HCT116 (cell line): ENCODE measurements at regions not wholly inside any gene's neighbourhood (a gene's known extent, or its start where the extent isn't known, plus 50 kb on each side); places are given as distances from the start of the nearest gene placed in this dataset.

Source experiments
- ATAC-seq: fragments of 200-7000 bp; cut with Tn5 transposase; 2 replicates; pipeline ENCODE4 v1.9.1; 2020; ENCODE audit warnings: mild to moderate bottlenecking, moderate library complexity
- BruUV-seq: library from RNA; stranded (reverse); fragments of 400-500 nt; replicated peaks from 2 replicates; lab custom pipeline; 2021; lab: Mats Ljungman, UMichigan
- CTCF ChIA-PET: fragments of 300-600 bp; sonication (Branson Sonifier 250); formaldehyde crosslinking; loops from one replicate; lab custom pipeline; 2021; ENCODE audit warnings: antibody characterized with exemption; lab: Charles Lee
- POLR2A ChIA-PET: fragments of 300-600, 350-600 bp; sonication (Branson Sonifier 250); formaldehyde crosslinking; loops from one replicate; lab custom pipeline; 2021; ENCODE audit warnings: antibody characterized with exemption; lab: Charles Lee
- RAD21 ChIA-PET, 2 experiments: fragments of 300-600 bp; sonication (Branson Sonifier 250); formaldehyde crosslinking; loops; one replicate each; lab custom pipeline; 2023; ENCODE audit warnings: low total read pairs in 2 of 2; ENCODE audit not compliant: uncharacterized antibody in 2 of 2, unreplicated experiment in 2 of 2, low non-redundant PET in 1 of 2; lab: Charles Lee
- DNase-seq: peaks from one replicate; pipeline ENCODE4 v3.0.0-alpha.2; 2010; ENCODE audit warnings: low read depth, low spot score
- H2AFZ ChIP-seq: fragments of 200-600 bp; shearing (Covaris generic), sonication (generic); 2 replicates; pipeline ENCODE4 v1.6.1; 2017; ENCODE audit warnings: low read depth, mixed run types, mixed read lengths, antibody characterized with exemption, low read length; ENCODE audit not compliant: poor library complexity, severe bottlenecking
- H3K27ac ChIP-seq: 2 replicates; pipeline ENCODE4 v1.5.1; 2012; ENCODE audit warnings: low read depth, low read length
- H3K27me3 ChIP-seq: fragments of 200-600 bp; sonication (generic); 2 replicates; pipeline ENCODE4 v1.6.1; 2016; ENCODE audit warnings: mixed run types, low read length, mixed read lengths; ENCODE audit not compliant: insufficient read depth
- H3K36me3 ChIP-seq, 2 experiments: fragments of 200-500 bp in 1 of 2; fragments of 200-600 bp in 1 of 2; sonication (Bioruptor generic) in 1 of 2; sonication (generic) in 1 of 2; 2 replicates each; pipeline versions ENCODE4 v1.5.1 to v1.6.1; 2014 to 2016; ENCODE audit warnings: low read length in 2 of 2, inconsistent platforms in 1 of 2, mixed read lengths in 1 of 2, mixed run types in 1 of 2; ENCODE audit not compliant: insufficient read depth in 2 of 2, control insufficient read depth in 1 of 2
- H3K4me1 ChIP-seq, 2 experiments: fragments of 200-600 bp in 1 of 2; sonication (generic) in 1 of 2; 2 replicates each; pipeline versions ENCODE4 v1.5.1 to v1.6.1; 2012 to 2017; ENCODE audit warnings: low read length in 2 of 2, inconsistent platforms in 1 of 2, mild to moderate bottlenecking in 1 of 2, mixed read lengths in 1 of 2, mixed run types in 1 of 2, moderate library complexity in 1 of 2; ENCODE audit not compliant: insufficient read depth in 2 of 2, control insufficient read depth in 1 of 2
- H3K4me2 ChIP-seq: fragments of 200-600 bp; sonication (generic); 2 replicates; pipeline ENCODE4 v1.6.1; 2017; ENCODE audit warnings: mixed run types, low read length, mixed read lengths
- H3K4me3 ChIP-seq, 2 experiments: fragments of 200-600 bp in 1 of 2; sonication (generic) in 1 of 2; replicated peaks in 1 of 2; 2 replicates each; pipeline ENCODE4 v1.5.1; 2011 to 2016; ENCODE audit warnings: low read length in 2 of 2, control low read depth in 1 of 2, low read depth in 1 of 2, mild to moderate bottlenecking in 1 of 2, mixed read lengths in 1 of 2, mixed run types in 1 of 2
- H3K79me2 ChIP-seq: fragments of 200-600 bp; sonication (generic); 2 replicates; pipeline ENCODE4 v1.6.1; 2017; ENCODE audit warnings: mild to moderate bottlenecking, mixed run types, low read length, moderate library complexity, mixed read lengths; ENCODE audit not compliant: insufficient read depth
- H3K9ac ChIP-seq: fragments of 200-600 bp; sonication (generic); 2 replicates; pipeline ENCODE4 v1.6.1; 2016; ENCODE audit warnings: low read length, mixed read lengths
- H3K9me2 ChIP-seq: fragments of 200-600 bp; sonication (generic), shearing (Covaris generic); 2 replicates; pipeline ENCODE4 v1.6.1; 2017; ENCODE audit warnings: mixed run types, mild to moderate bottlenecking, moderate library complexity; ENCODE audit not compliant: insufficient read depth
- H3K9me3 ChIP-seq, 2 experiments: fragments of 200-500 bp in 1 of 2; fragments of 200-600 bp in 1 of 2; sonication (Bioruptor generic) in 1 of 2; sonication (generic) in 1 of 2; 2 replicates each; pipeline ENCODE4 v1.6.1; 2014 to 2017; ENCODE audit warnings: low read length in 2 of 2, mixed read lengths in 2 of 2, inconsistent platforms in 1 of 2, low read depth in 1 of 2, mild to moderate bottlenecking in 1 of 2, mixed run types in 1 of 2, moderate library complexity in 1 of 2; ENCODE audit not compliant: control insufficient read depth in 1 of 2, insufficient read depth in 1 of 2
- H4K20me1 ChIP-seq: fragments of 200-600 bp; sonication (generic), shearing (Covaris generic); 2 replicates; pipeline ENCODE4 v1.6.1; 2017; ENCODE audit warnings: mixed run types, mild to moderate bottlenecking, moderate library complexity; ENCODE audit not compliant: insufficient read depth
- CTCF ChIP-seq, 3 experiments: fragments of 200-600 bp in 1 of 3; sonication (generic) in 1 of 3; IDR thresholded peaks in 2 of 3; conservative IDR thresholded peaks in 1 of 3; 2 replicates each; pipeline ENCODE4 v1.5.1; 2012 to 2017; ENCODE audit warnings: low read depth in 2 of 3, low read length in 2 of 3, antibody characterized with exemption in 1 of 3, borderline replicate concordance in 1 of 3, control low read depth in 1 of 3, mild to moderate bottlenecking in 1 of 3, mixed read lengths in 1 of 3, mixed run types in 1 of 3, moderate library complexity in 1 of 3; ENCODE audit not compliant: insufficient read depth in 1 of 3
- EZH2 ChIP-seq: fragments of 200-600 bp; sonication (generic); IDR thresholded peaks from 2 replicates; pipeline ENCODE4 v1.6.1; 2017; ENCODE audit warnings: antibody characterized with exemption, mixed run types
- MAX ChIP-seq: IDR thresholded peaks from 2 replicates; pipeline ENCODE4 v1.6.1; 2012
- SP1 ChIP-seq: IDR thresholded peaks from 2 replicates; pipeline ENCODE4 v1.6.1; 2012; ENCODE audit warnings: low read depth
- SRF ChIP-seq: IDR thresholded peaks from 2 replicates; pipeline ENCODE4 v1.6.1; 2012; ENCODE audit warnings: low read depth
- TCF7L2 ChIP-seq: IDR thresholded peaks from 2 replicates; pipeline ENCODE4 v1.7.0; 2011; ENCODE audit warnings: borderline replicate concordance, inconsistent platforms; ENCODE audit not compliant: insufficient read depth, insufficient read length; ENCODE audit errors: extremely low read depth
- YY1 ChIP-seq: IDR thresholded peaks from 2 replicates; pipeline ENCODE4 v1.6.1; 2011; ENCODE audit warnings: low read length, low read depth, moderate library complexity, mild to moderate bottlenecking; ENCODE audit not compliant: insufficient replicate concordance; ENCODE audit errors: extremely low read depth
- intact Hi-C: fragments of 100-400 bp; cut with micrococcal nuclease; formaldehyde crosslinking; loops from 2 replicates; pipeline ENCODE4 v1.10.0; 2022

GRCh38 chr9:13934416-13934815 is 379.5 kb downstream of the NFIB start:
- Histone ChIP-seq H3K9me3 (no peaks in the 10 kb centered on the region), H3K36me3 (no peaks in the 10 kb centered on the region), H3K4me2 (no peak overlapping the region), H4K20me1 (no peaks in the 10 kb centered on the region), H3K27me3 (no peaks in the 10 kb centered on the region), H3K4me1 (no peaks in the 10 kb centered on the region), H3K79me2 (no peaks in the 10 kb centered on the region), H3K9ac (no peak overlapping the region), H2AFZ (no peak overlapping the region), H3K27ac (no peak overlapping the region), H3K9me2 (no peaks in the 10 kb centered on the region), H3K4me3 (no peak overlapping the region)
- CTCF ChIA-PET = no interaction called here
- RAD21 ChIA-PET = no interaction called here
- ATAC-seq = no peak
- no TSS peak for BruUV-seq
- POLR2A ChIA-PET = no interaction called here
- no peak for DNase-seq
- intact Hi-C loops = no loop called here
- TF ChIP-seq YY1 = no peak
- no peak for TF ChIP-seq SP1
- no peak for TF ChIP-seq CTCF (IDR thresholded peaks at IDR 0.05 in 2 of 3, conservative IDR thresholded peaks at IDR 0.05 in 1 of 3; ENCODE audit: borderline replicate concordance in 1 of 3, insufficient read depth in 1 of 3, low read depth in 2 of 3, low read length in 2 of 3)
- no peak for TF ChIP-seq EZH2

GRCh38 chr9:13933268-13933656 is 380.7 kb downstream of the NFIB start:
- H3K27me3 ChIP-seq = no peaks in the 10 kb centered on the region
- no peaks in the 10 kb centered on the region for H3K4me1 ChIP-seq
- H3K27ac ChIP-seq = no peak overlapping the region
- no peaks in the 10 kb centered on the region for H3K9me2 ChIP-seq
- no peak overlapping the region for H3K9ac ChIP-seq
- DNase-seq = no peak
- H3K79me2 ChIP-seq = no peaks in the 10 kb centered on the region
- H4K20me1 ChIP-seq = no peaks in the 10 kb centered on the region
- no peak overlapping the region for H3K4me3 ChIP-seq
- no peak overlapping the region for H3K4me2 ChIP-seq
- RAD21 ChIA-PET = no interaction called here
- intact Hi-C loops = no loop called here
- TF ChIP-seq MAX (no peak), SRF (no peak), TCF7L2 (no peak)
- TF ChIP-seq, all 23 proteins: peak for 0
- no peak overlapping the region for H2AFZ ChIP-seq
- no peak for ATAC-seq
- BruUV-seq = no TSS peak
- H3K9me3 ChIP-seq = no peaks in the 10 kb centered on the region
- CTCF ChIA-PET = no interaction called here
- no peaks in the 10 kb centered on the region for H3K36me3 ChIP-seq
- POLR2A ChIA-PET = no interaction called here
